IPS-18c (cell line): ENCODE measurements at regions not wholly inside any gene's neighbourhood (a gene's known extent, or its start where the extent isn't known, plus 50 kb on each side); places are given as distances from the start of the nearest gene placed in this dataset.
"Not testable (repeated sequence)": the region's sequence is repeated elsewhere in the genome, so short reads cannot be mapped to it uniquely, and the experiment has no call there.

Experiments used
- H3K4me3 ChIP-seq: 2 replicates; pipeline ENCODE4 v1.7.0; 2013; ENCODE audit warnings: low read depth, mild to moderate bottlenecking, low read length, moderate library complexity; ENCODE audit not compliant: insufficient read depth
- H3K9me3 ChIP-seq: one replicate; pipeline ENCODE4 v1.6.1; 2013; ENCODE audit warnings: mild to moderate bottlenecking, low read length, moderate library complexity; ENCODE audit not compliant: control insufficient read depth, insufficient read depth

DNA sequence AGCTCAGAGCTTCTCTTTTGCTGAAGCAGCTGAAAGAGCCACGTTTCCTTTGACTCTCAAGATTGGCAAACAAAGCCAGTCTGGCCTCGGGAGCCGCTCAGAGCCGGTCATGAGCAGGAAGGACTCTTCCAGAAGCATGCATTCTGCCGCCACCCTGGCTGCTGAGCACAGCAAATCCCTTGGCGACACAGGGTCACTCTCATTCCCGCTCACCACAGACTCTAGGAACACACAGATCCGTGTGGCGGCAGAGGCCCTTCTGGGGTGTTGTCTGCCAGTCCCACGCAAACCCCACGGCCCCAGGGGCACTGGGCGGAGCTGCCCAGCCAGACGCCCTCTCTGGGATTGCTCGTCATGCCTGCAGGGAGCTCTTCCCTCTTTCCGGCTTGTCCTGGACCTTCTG, 157.0 kb downstream of the C16orf95 start:
- Histone ChIP-seq H3K4me3 (no peak overlapping the region), H3K9me3 (no peaks in the 10 kb centered on the region)

DNA sequence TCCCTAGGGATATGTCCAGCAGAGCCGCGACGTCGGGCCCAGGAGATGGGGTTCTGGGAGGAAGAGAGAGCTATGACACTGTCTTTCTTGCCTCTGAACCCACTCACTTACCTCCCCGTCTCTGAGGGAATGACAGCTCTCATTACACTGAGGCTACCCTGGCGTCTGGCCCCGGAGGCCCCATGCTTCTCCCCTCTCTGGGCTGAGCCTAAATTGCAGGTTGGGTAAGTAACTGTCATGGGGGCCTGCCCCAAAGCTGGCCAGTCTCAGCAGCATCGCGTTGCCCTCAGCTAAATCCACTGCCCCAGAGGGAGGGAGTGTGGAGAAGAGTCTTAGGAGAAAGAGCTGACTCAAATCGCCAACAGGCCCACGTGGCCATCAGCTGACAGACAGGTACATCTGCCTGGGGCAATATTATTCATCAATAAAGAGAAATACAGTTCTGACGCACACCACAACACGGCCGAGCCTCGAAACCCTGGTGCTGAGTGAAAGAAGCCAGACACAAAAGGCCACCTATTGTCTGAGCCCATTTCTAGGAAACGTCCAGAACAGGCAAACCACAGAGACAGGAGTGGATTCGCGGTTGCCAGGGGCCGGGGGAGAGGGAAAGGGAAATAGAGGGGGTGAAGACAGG, 156.4 kb downstream of the C16orf95 start:
- Histone ChIP-seq H3K9me3 (no peaks in the 10 kb centered on the region), H3K4me3 (no peak overlapping the region)

DNA sequence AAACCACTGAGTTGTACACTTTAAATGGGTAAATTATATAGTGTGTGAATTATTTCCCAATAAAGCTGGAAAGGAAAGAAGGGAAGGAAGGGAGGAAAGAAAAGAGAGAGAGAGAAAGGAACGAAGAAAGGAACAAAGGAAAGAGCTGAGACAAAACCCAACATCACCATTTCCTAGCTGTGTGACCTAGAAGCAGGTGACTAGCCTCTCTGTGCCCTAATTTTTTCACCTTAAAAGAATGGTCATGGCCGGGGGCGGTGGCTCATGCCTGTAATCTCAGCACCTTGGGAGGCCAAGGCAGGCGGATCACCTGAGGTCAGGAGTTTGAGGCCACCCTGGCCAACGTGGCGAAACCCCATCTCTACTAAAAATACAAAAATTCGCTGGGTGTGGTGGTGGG, 155.8 kb downstream of the C16orf95 start:
- not testable (repeated sequence) for H3K9me3 ChIP-seq, H3K4me3 ChIP-seq

DNA sequence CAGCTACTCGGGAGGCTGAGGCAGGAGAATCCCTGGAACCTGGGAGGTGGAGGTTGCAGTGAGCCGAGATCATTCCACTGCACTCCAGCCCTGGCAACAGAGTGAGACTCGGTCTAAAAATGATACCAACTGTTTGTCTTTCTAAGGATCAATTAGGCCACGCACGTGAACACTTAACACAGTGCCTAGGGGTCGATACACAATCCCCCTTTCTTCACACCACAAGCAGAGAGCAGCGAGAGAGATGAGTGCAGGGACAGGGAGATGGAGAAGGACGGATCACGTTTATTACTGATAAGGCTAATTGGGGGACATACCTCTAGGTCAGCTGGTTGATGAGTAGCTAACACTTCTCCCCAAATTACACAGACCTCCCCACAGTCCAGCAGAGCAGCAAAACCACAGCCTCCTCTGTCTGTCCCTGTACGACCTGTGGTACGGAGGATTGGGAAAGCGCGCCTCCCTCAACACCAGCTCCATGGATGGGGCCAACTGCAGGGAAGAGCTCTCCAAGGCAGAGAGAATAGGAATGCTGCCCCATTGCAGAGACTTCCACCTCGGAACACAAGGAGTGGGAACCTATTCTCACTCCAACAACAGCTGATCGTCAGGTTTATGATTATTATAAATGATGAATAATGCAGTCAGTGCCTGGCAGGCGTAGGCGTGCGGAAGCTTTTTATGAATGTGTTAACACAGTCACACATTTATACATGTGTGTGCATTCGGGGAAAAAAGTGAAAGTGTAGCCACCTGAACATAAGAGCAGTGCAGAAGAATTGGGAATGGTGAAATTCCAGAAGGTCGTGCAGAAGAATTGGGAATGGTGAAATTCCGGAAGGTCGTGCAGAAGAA, 155.1 kb downstream of the C16orf95 start:
- H3K9me3 ChIP-seq: no peaks in the 10 kb centered on the region
- H3K4me3 ChIP-seq: no peak overlapping the region

GRCh38 chr16:87162799-87163198, 154.4 kb downstream of the C16orf95 start:
- H3K4me3 ChIP-seq, H3K9me3 ChIP-seq: not testable (repeated sequence)

GRCh38 chr16:87163637-87164036, 153.6 kb downstream of the C16orf95 start:
- H3K4me3 ChIP-seq: no peak overlapping the region
- no peaks in the 10 kb centered on the region for H3K9me3 ChIP-seq

- Histone ChIP-seq H3K9me3 (no peaks in the 10 kb centered on the region), H3K4me3 (no peak overlapping the region)
Measured at GRCh38 chr16:87165151-87165550, 152.0 kb downstream of the C16orf95 start.

DNA sequence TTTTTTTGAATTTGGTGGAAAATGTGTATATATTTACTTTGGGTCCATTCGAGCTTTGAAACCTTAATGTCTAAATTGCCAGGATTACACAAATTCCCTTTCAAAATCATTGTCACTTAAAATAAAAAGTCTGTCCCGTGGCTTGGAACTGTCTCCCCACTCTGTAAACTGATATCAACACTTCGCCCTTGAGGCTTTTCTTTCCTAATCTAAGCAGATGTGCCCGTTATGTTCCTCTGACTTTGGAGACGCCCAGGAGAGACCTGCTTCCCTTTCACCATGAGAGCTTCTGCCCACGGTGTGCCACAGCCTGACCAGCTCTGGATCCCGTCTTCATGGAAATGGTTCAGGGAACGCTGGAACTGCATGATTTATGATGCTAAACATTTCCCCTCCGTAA, 151.3 kb downstream of the C16orf95 start:
- no peaks in the 10 kb centered on the region for H3K9me3 ChIP-seq
- H3K4me3 ChIP-seq: no peak overlapping the region

DNA sequence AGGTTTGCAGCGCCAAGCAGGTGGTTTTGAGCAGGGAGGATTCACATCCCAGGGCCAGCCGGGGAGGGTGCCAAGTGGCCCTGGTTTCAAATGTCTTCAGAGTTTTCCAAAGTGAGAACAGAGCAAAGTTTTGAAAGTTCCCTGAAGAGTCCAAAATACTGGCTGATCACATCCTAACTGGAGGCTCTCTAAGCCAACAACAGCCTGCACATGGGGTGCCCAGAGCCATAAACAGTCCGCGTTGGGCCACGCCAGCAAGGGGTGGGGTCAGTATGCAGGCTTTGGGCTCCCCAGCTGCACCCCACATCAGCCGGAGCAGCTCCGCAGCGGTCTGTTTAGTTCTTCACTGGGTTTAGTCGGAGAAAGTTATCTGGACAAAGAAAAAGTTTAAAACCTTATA, 150.9 kb downstream of the C16orf95 start:
- no peaks in the 10 kb centered on the region for H3K9me3 ChIP-seq

DNA sequence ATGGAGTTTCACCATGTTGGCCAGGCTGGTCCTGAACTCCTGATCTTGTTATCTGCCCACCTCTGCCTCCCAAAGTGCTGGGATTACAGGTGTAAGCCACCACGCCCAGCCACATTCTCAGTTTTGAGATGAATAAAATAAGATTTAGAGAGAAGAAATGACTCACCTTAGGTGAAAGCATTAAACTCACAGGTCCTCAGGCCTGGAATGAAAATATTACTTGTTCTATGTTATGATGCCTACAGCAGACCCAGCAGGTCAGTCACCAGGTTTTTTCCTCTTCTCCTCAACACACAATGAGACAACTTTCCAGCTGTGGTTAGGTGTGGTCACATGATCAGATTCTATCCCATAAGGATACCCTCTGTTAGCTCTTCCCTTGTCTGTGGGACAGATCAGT, 150.3 kb downstream of the C16orf95 start:
- Histone ChIP-seq H3K4me3 (no peak overlapping the region), H3K9me3 (no peaks in the 10 kb centered on the region)

More for the DNA sequence above, 150.9 kb downstream of the C16orf95 start:
- H3K4me3 ChIP-seq: no peak overlapping the region

- no peak overlapping the region for H3K4me3 ChIP-seq
- no peaks in the 10 kb centered on the region for H3K9me3 ChIP-seq
Measured at GRCh38 chr16:87169509-87169995, 147.6 kb downstream of the C16orf95 start.

GRCh38 chr16:87170310-87170709, 146.9 kb downstream of the C16orf95 start:
- Histone ChIP-seq H3K4me3 (no peak overlapping the region), H3K9me3 (no peaks in the 10 kb centered on the region)

GRCh38 chr16:87171723-87172122, 145.5 kb downstream of the C16orf95 start:
- Histone ChIP-seq H3K9me3 (no peaks in the 10 kb centered on the region), H3K4me3 (no peak overlapping the region)

- H3K4me3 ChIP-seq: no peak overlapping the region
- H3K9me3 ChIP-seq: no peaks in the 10 kb centered on the region
Measured at GRCh38 chr16:87172632-87173031, 144.6 kb downstream of the C16orf95 start.

- Histone ChIP-seq H3K9me3 (no peaks in the 10 kb centered on the region), H3K4me3 (no peak overlapping the region)
Measured at GRCh38 chr16:87173294-87173893, 143.8 kb downstream of the C16orf95 start.

DNA sequence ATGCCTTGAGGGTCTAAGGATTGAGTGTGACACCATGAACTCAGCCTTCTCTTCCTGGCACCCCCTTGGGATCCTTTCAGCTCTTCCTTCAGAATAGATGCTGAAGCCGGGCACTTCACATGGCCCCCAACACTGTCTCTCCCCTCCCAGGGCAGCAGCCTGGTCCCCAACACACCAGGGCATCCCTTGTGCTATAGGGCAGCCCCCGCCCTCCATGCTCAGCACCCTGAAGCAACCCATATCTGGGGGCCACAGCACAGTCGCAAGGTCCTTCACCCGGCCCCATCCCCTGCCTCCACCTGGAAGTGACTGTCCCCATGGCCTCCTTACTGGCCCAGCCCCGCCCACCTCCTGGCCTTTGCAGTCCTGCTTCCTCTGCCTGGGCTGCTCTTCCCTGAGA, 143.1 kb downstream of the C16orf95 start:
- no peaks in the 10 kb centered on the region for H3K9me3 ChIP-seq

DNA sequence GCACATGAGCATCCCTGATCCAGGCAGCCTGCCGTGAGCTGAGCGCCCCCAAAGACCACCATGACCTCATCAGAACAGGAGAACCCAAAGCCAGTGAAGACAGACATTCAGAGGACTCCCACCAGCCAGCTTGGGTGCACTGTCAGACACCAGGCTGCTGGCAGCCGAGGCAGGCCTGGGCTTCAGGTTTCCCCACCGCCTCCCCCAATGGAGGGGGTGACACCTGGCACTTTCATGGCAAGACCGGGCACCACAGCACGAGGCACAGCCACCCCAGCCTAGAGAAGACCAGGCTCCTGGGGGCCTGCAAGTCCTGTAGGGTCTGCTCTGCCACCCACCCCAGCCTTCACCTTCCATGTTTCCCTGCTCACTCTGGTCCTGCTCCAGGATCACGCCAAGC, 140.5 kb downstream of the C16orf95 start:
- H3K9me3 ChIP-seq: peaks cover under 1% of the 10 kb centered on the region
- no peak overlapping the region for H3K4me3 ChIP-seq

More for the DNA sequence above, 143.1 kb downstream of the C16orf95 start:
- no peak overlapping the region for H3K4me3 ChIP-seq

DNA sequence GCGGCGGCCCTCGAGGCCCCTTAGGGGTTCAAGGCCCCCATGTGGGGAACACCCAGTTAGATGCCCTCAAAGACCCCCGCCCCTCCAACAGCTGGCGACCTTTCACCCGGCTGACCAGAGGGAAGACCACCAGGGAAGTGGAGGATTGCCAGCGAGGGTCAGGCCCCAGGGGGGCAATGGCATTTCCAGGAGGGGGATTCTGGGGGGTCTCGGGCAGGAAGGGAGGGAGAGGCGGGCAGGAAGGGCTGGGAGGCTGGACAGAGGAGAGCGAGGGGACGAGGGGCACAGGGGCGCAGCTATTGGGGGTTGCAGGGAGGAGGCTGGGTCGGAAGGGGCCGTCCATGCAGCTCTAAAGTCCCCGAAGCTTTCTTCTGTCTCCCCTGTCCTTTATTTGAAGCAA, 139.5 kb downstream of the C16orf95 start:
- no peak overlapping the region for H3K4me3 ChIP-seq
- H3K9me3 ChIP-seq: peaks cover 4% of the 10 kb centered on the region
